Muscle layer of duodenum (tissue), 2 donors: ENCODE measurements at regions not wholly inside any gene's neighbourhood (a gene's known extent, or its start where the extent isn't known, plus 50 kb on each side); places are given as distances from the start of the nearest gene placed in this dataset.

Experiments used
- H3K27ac ChIP-seq: one replicate; pipeline ENCODE4 v1.7.0; 2013; ENCODE audit warnings: mild to moderate bottlenecking, low read length
- H3K27me3 ChIP-seq: one replicate; pipeline ENCODE4 v1.7.0; 2013; ENCODE audit warnings: low read depth, mild to moderate bottlenecking, control low read depth, low read length
- H3K36me3 ChIP-seq, 2 donors: one replicate each; pipeline ENCODE4 v1.7.0; 2013; ENCODE audit warnings: low read length in 2 of 2, control low read depth in 1 of 2, mild to moderate bottlenecking in 1 of 2; ENCODE audit not compliant: insufficient read depth in 2 of 2, control insufficient read depth in 1 of 2
- H3K4me1 ChIP-seq, 2 donors: one replicate each; pipeline ENCODE4 v1.7.0; 2013; ENCODE audit warnings: low read length in 2 of 2, mild to moderate bottlenecking in 2 of 2, control low read depth in 1 of 2, moderate library complexity in 1 of 2; ENCODE audit not compliant: insufficient read depth in 2 of 2, control insufficient read depth in 1 of 2
- H3K4me3 ChIP-seq, 2 donors: one replicate each; pipeline ENCODE4 v1.7.0; 2013; ENCODE audit warnings: low read length in 2 of 2, low read depth in 1 of 2, mild to moderate bottlenecking in 1 of 2
- H3K9me3 ChIP-seq, 2 donors: one replicate each; pipeline ENCODE4 v1.7.0; 2013; ENCODE audit warnings: low read length in 2 of 2, control low read depth in 1 of 2, mild to moderate bottlenecking in 1 of 2; ENCODE audit not compliant: control insufficient read depth in 1 of 2
- donor health status: healthy.

GRCh38 chr18:39779926-39780325, 2175.1 kb upstream of the PIK3C3 start:
- H3K36me3 ChIP-seq = no peaks in the 10 kb centered on the region
- peaks cover 0 to 8% of the 10 kb centered on the region in 2 donors for H3K4me1 ChIP-seq
- no peaks in the 10 kb centered on the region for H3K9me3 ChIP-seq
- H3K27ac ChIP-seq = no peak overlapping the region
- no peak overlapping the region for H3K4me3 ChIP-seq
- H3K27me3 ChIP-seq = no peaks in the 10 kb centered on the region

GRCh38 chr18:39776766-39777165, 2178.3 kb upstream of the PIK3C3 start:
- H3K27me3 ChIP-seq = no peaks in the 10 kb centered on the region
- no peaks in the 10 kb centered on the region for H3K9me3 ChIP-seq
- no peak overlapping the region for H3K4me3 ChIP-seq
- H3K4me1 ChIP-seq = peaks cover 0 to 7% of the 10 kb centered on the region in 2 donors
- no peak overlapping the region for H3K27ac ChIP-seq
- no peaks in the 10 kb centered on the region for H3K36me3 ChIP-seq

GRCh38 chr18:39774957-39775598, 2180.0 kb upstream of the PIK3C3 start:
- no peaks in the 10 kb centered on the region for H3K9me3 ChIP-seq
- H3K36me3 ChIP-seq = no peaks in the 10 kb centered on the region
- no peaks in the 10 kb centered on the region for H3K27me3 ChIP-seq
- no peaks in the 10 kb centered on the region for H3K4me1 ChIP-seq
- H3K27ac ChIP-seq = no peak overlapping the region
- no peak overlapping the region for H3K4me3 ChIP-seq

- no peak overlapping the region for H3K27ac ChIP-seq
Measured at GRCh38 chr18:39773646-39774045, 2181.4 kb upstream of the PIK3C3 start.

GRCh38 chr18:39772155-39772919, 2182.7 kb upstream of the PIK3C3 start:
- Histone ChIP-seq H3K4me3 (no peak overlapping the region), H3K27ac (no peak overlapping the region), H3K9me3 (no peaks in the 10 kb centered on the region), H3K4me1 (no peaks in the 10 kb centered on the region), H3K36me3 (no peaks in the 10 kb centered on the region), H3K27me3 (no peaks in the 10 kb centered on the region)

More at GRCh38 chr18:39773646-39774045, 2181.4 kb upstream of the PIK3C3 start:
- Histone ChIP-seq H3K36me3 (no peaks in the 10 kb centered on the region), H3K9me3 (no peaks in the 10 kb centered on the region), H3K27me3 (no peaks in the 10 kb centered on the region), H3K4me3 (no peak overlapping the region), H3K4me1 (no peaks in the 10 kb centered on the region)

GRCh38 chr18:39770399-39770798, 2184.6 kb upstream of the PIK3C3 start:
- Histone ChIP-seq H3K36me3 (no peaks in the 10 kb centered on the region), H3K27ac (no peak overlapping the region), H3K9me3 (no peaks in the 10 kb centered on the region), H3K4me3 (no peak overlapping the region), H3K4me1 (no peaks in the 10 kb centered on the region), H3K27me3 (no peaks in the 10 kb centered on the region)

GRCh38 chr18:39764873-39765272, 2190.2 kb upstream of the PIK3C3 start:
- H3K9me3 ChIP-seq = no peaks in the 10 kb centered on the region
- H3K4me1 ChIP-seq = no peaks in the 10 kb centered on the region
- H3K27ac ChIP-seq = no peak overlapping the region
- H3K27me3 ChIP-seq = no peaks in the 10 kb centered on the region
- H3K36me3 ChIP-seq = no peaks in the 10 kb centered on the region
- no peak overlapping the region for H3K4me3 ChIP-seq

GRCh38 chr18:39761273-39761672, 2193.8 kb upstream of the PIK3C3 start:
- H3K9me3 ChIP-seq = no peaks in the 10 kb centered on the region
- H3K36me3 ChIP-seq = no peaks in the 10 kb centered on the region
- no peaks in the 10 kb centered on the region for H3K4me1 ChIP-seq
- no peak overlapping the region for H3K27ac ChIP-seq
- H3K4me3 ChIP-seq = no peak overlapping the region
- H3K27me3 ChIP-seq = no peaks in the 10 kb centered on the region

GRCh38 chr18:39759926-39760325, 2194.3 kb upstream of the CELF4 start:
- Histone ChIP-seq H3K27me3 (no peaks in the 10 kb centered on the region), H3K4me1 (no peaks in the 10 kb centered on the region), H3K9me3 (no peaks in the 10 kb centered on the region), H3K36me3 (no peaks in the 10 kb centered on the region), H3K4me3 (no peak overlapping the region), H3K27ac (no peak overlapping the region)

- no peaks in the 10 kb centered on the region for H3K27me3 ChIP-seq
- H3K4me3 ChIP-seq = no peak overlapping the region
- H3K9me3 ChIP-seq = no peaks in the 10 kb centered on the region
- H3K4me1 ChIP-seq = no peaks in the 10 kb centered on the region
- H3K27ac ChIP-seq = no peak overlapping the region
- H3K36me3 ChIP-seq = no peaks in the 10 kb centered on the region
Measured at GRCh38 chr18:39753178-39753577, 2187.6 kb upstream of the CELF4 start.

GRCh38 chr18:39752351-39752750, 2186.8 kb upstream of the CELF4 start:
- no peaks in the 10 kb centered on the region for H3K27me3 ChIP-seq
- no peak overlapping the region for H3K4me3 ChIP-seq
- H3K4me1 ChIP-seq = no peaks in the 10 kb centered on the region
- no peaks in the 10 kb centered on the region for H3K9me3 ChIP-seq
- no peak overlapping the region for H3K27ac ChIP-seq
- H3K36me3 ChIP-seq = no peaks in the 10 kb centered on the region
